RWPE1 (cell line): ENCODE measurements at regions not wholly inside any gene's neighbourhood (a gene's known extent, or its start where the extent isn't known, plus 50 kb on each side); places are given as distances from the start of the nearest gene placed in this dataset.

Experiments used
- CTCF ChIA-PET: fragments of 350-600 bp; sonication (Branson Sonifier 250); formaldehyde crosslinking; extraction: SDS; loops from one replicate; lab custom pipeline; 2021; lab: Yijun Ruan, JAX
- POLR2A ChIA-PET: fragments of 400-600 bp; formaldehyde crosslinking; extraction: SDS; loops from one replicate; lab custom pipeline; 2020; ENCODE audit warnings: antibody characterized with exemption; ENCODE audit not compliant: low non-redundant PET; lab: Yijun Ruan, JAX
- DNase-seq: peaks from one replicate; pipeline ENCODE4 v3.0.0; 2012; ENCODE audit warnings: low spot score
- H3K27ac ChIP-seq: fragments of 450-650 bp; 2 replicates; pipeline ENCODE4 v1.5.1; 2017
- TF ChIP-seq, protein P1 (sequence below): fragments of 450-650 bp; conservative IDR thresholded peaks from 2 replicates; pipeline ENCODE4 v1.5.1; 2017; ENCODE audit warnings: low read depth, mild to moderate bottlenecking

DNA sequence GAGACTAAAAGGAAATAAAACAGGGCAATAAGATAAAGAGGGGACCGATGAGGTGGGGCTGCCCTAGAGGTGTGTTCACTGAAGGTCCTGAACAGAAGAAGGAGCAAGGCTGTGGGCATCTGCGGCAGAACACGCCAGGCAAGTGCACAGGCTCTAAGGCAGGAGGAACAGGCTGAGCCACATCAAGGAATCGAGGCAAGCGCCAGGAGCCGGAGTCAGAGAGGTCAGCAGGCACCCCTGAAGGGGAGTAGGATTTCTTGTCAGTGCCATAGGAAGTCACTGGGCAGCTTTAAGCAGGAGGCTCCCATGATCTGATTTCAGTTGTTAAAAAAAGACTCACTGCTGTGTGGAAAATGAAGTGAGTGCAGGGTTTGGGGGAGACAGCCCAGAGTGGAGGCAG is 186.5 kb downstream of the KATNIP start:
- POLR2A ChIA-PET, result no interaction called here
- no peak for DNase-seq
- CTCF ChIA-PET, result interaction anchor here (0.6 kb wide), 1 partner anchor 151 kb away, joined by 3 read pairs; no protein-coding TSS in a partner anchor

GRCh38 chr16:27737513-27737912 is 187.6 kb downstream of the KATNIP start:
- no peak overlapping the region for H3K27ac ChIP-seq
- CTCF ChIA-PET, result no interaction called here
- TF ChIP-seq, protein P1, sequence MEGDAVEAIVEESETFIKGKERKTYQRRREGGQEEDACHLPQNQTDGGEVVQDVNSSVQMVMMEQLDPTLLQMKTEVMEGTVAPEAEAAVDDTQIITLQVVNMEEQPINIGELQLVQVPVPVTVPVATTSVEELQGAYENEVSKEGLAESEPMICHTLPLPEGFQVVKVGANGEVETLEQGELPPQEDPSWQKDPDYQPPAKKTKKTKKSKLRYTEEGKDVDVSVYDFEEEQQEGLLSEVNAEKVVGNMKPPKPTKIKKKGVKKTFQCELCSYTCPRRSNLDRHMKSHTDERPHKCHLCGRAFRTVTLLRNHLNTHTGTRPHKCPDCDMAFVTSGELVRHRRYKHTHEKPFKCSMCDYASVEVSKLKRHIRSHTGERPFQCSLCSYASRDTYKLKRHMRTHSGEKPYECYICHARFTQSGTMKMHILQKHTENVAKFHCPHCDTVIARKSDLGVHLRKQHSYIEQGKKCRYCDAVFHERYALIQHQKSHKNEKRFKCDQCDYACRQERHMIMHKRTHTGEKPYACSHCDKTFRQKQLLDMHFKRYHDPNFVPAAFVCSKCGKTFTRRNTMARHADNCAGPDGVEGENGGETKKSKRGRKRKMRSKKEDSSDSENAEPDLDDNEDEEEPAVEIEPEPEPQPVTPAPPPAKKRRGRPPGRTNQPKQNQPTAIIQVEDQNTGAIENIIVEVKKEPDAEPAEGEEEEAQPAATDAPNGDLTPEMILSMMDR, result no peak
- DNase-seq, result no peak
- POLR2A ChIA-PET, result no interaction called here

More for the DNA sequence above, 186.5 kb downstream of the KATNIP start:
- TF ChIP-seq, protein P1, result no peak
- no peak overlapping the region for H3K27ac ChIP-seq
